HepG2 (cell line): ENCODE measurements at regions not wholly inside any gene's neighbourhood (a gene's known extent, or its start where the extent isn't known, plus 50 kb on each side); places are given as distances from the start of the nearest gene placed in this dataset.

Experiments used
- ARID2 ChIP-seq: sonication (generic); formaldehyde crosslinking; IDR thresholded peaks from 2 replicates; pipeline ENCODE4 v1.8.1; 2022; ENCODE audit warnings: mild to moderate bottlenecking, missing genetic modification reagents, borderline replicate concordance
- ATF2 ChIP-seq: sonication (generic); formaldehyde crosslinking; IDR thresholded peaks from 2 replicates; pipeline ENCODE4 v1.4.0; 2020; ENCODE audit warnings: missing genetic modification reagents
- CTCF ChIP-seq: sonication (generic); formaldehyde crosslinking; IDR thresholded peaks from 2 replicates; pipeline ENCODE4 v1.5.0; 2020; ENCODE audit warnings: mild to moderate bottlenecking, missing genetic modification reagents, moderate library complexity
- IRF1 ChIP-seq: sonication (generic); formaldehyde crosslinking; IDR thresholded peaks from 2 replicates; pipeline ENCODE4 v1.4.0; 2020; ENCODE audit warnings: low read depth, mild to moderate bottlenecking, missing genetic modification reagents
- KAT7 ChIP-seq: IDR thresholded peaks from 2 replicates; pipeline ENCODE4 v1.6.1; 2018; ENCODE audit warnings: borderline replicate concordance, missing compliant biosample characterization
- KLF16 ChIP-seq, 2 experiments: sonication (generic) in 1 of 2; formaldehyde crosslinking in 1 of 2; IDR thresholded peaks; 2 replicates each; pipeline versions ENCODE4 v1.6.1 to v1.8.0; 2016 to 2023; ENCODE audit warnings: missing genetic modification reagents in 2 of 2, missing compliant biosample characterization in 1 of 2
- POLR2A ChIP-seq, 2 experiments: IDR thresholded peaks; 2 replicates each; pipeline ENCODE4 v1.6.1; 2011; ENCODE audit warnings: low read depth in 2 of 2, low read length in 2 of 2, mild to moderate bottlenecking in 1 of 2, moderate library complexity in 1 of 2; ENCODE audit not compliant: insufficient read depth in 1 of 2
- PREB ChIP-seq: sonication (generic); formaldehyde crosslinking; IDR thresholded peaks from 2 replicates; pipeline ENCODE4 v1.4.0; 2020; ENCODE audit warnings: missing genetic modification reagents
- SMC3 ChIP-seq: IDR thresholded peaks from 2 replicates; pipeline ENCODE4 v1.6.1; 2011; ENCODE audit warnings: low read length, improper control_type of control experiment
- SPEN ChIP-seq: sonication (generic); formaldehyde crosslinking; IDR thresholded peaks from 2 replicates; pipeline ENCODE4 v1.5.1; 2020; ENCODE audit warnings: low read depth, mild to moderate bottlenecking, missing genetic modification reagents
- USF2 ChIP-seq, 2 experiments: sonication (generic) in 1 of 2; formaldehyde crosslinking in 1 of 2; IDR thresholded peaks; 2 replicates each; pipeline versions ENCODE4 v1.5.1 to v1.6.1; 2011 to 2020; ENCODE audit warnings: borderline replicate concordance in 1 of 2, low read depth in 1 of 2, low read length in 1 of 2, mild to moderate bottlenecking in 1 of 2, missing genetic modification reagents in 1 of 2, moderate library complexity in 1 of 2
- ZNF512 ChIP-seq: sonication (generic); formaldehyde crosslinking; IDR thresholded peaks from 2 replicates; pipeline ENCODE4 v1.4.0; 2020; ENCODE audit warnings: mild to moderate bottlenecking, missing genetic modification reagents

- TF ChIP-seq ATF2 (no peak), PREB (CRISPR knock-in tag) (no peak), ARID2 (CRISPR knock-in tag) (no peak), KAT7 (no peak), CTCF (CRISPR knock-in tag) (no peak), SPEN (CRISPR knock-in tag) (no peak), POLR2A (IDR thresholded peaks at IDR 0.05; ENCODE audit: insufficient read depth in 1 of 2, low read depth in 2 of 2, low read length in 2 of 2) (no peak), ZNF512 (CRISPR knock-in tag) (no peak), SMC3 (no peak), KLF16 (CRISPR knock-in tag; IDR thresholded peaks at IDR 0.05) (no peak), IRF1 (CRISPR knock-in tag) (no peak), USF2 (IDR thresholded peaks at IDR 0.05; ENCODE audit: low read depth, low read length) (no peak), USF2 (CRISPR knock-in tag; IDR thresholded peaks at IDR 0.05; ENCODE audit: borderline replicate concordance) (no peak)
These were observed 199.7 kb upstream of the CPNE8 start for GRCh38 chr12:39105111-39105510.
